NCI-H774 (cell line): ENCODE measurements at regions not wholly inside any gene's neighbourhood (a gene's known extent, or its start where the extent isn't known, plus 50 kb on each side); places are given as distances from the start of the nearest gene placed in this dataset.
"Not testable (repeated sequence)": the region's sequence is repeated elsewhere in the genome, so short reads cannot be mapped to it uniquely, and the experiment has no call there.

ENCODE experiments used
- DNase-seq: peaks from one replicate; lab custom pipeline; 2025; lab: John Stamatoyannopoulos, UW

DNA sequence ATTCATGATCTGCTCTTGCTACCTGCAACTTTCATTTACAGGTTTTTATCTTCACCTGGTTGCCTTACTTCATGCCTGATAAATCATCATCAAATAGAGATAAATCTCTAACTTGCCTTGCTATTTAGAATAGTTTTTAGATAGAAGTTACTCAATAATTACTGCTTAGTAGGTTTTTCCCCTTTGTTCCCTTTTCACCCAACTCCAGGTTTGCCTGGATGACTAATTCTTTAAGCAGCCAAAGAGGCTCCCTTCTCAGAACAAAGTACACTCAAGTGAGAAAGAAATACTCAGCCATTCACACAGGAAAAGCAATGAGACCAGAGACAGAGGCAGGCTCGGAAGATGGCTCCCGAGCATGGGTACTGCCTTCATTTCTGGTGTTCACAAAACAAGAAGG lies 268.1 kb upstream of the CRBN start:
- no peak for DNase-seq

DNA sequence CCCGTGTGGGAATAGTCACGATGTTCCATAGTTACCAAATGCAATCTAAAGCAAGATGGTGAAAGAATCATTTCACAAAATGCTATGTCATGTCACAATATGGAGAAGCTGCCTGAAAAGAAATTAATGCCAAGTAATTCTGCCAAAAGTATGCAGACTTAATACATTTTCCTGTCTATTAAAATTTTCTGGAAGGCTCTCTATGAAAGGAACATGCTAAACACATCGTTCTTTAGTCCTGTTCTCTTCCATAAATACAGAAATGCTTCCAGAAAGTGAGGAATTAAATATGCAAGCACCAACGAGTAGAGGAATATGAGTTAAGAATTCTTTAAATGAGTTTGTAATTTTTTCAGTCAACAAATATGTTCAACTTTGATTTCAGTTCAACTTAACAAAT lies 266.8 kb upstream of the CRBN start:
- DNase-seq: no peak

DNA sequence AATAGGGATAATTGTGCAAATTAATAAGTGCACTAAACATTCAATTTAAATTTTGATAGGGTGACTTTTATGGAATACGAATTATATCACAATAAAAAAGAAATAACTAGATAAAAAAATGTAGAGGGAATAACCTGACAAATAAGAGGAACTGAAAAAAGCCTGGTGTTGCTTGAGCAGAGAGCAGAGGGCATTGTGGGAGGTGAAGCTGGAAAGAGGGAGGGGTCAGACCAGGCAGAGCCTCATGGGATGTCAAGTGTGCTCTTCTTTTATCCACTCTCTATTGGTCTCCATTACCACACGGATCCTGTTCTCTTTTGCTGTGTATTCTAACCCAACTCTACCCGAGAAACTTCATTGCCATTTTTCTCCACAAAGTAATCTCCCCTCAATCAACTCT lies 264.0 kb upstream of the CRBN start:
- DNase-seq: no peak

DNA sequence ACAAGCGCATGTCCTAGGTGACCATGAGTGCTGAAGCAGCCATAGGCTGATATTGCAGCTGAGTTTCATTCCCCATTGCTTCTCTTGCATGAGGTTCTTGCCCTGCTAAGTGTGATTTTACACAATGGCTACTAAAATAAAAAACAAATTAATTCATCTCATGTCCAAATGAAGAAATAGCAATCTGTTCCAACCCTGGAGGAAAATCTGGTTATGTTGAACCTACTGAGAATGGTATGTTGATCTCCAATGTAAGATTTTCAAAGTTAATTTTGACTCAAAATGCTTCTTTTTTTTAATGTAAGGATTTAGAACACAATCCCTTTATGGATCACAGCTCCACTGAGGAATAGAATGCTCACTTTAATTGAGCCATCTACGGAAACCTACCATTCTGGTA lies 254.2 kb upstream of the CRBN start:
- DNase-seq: no peak

DNA sequence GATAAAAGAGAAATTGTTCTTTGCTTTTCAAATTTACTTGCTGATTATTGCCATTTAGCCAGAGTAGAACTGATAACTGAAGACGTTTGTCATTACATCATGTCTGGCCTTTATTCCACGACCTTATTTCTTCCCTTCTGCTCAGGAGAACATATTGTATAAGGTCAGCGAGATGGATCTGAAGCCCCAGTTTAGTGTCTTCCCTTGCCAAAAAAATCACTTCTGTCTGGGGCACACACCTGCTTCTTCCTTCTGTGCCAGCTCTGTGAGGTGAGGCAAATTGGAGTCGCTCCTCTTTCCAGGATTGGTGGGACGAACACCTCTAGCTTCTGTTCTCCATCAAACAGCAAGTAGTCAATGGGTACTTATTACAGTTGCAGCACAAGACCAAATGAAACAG lies 250.3 kb upstream of the CRBN start:
- DNase-seq: no peak

DNA sequence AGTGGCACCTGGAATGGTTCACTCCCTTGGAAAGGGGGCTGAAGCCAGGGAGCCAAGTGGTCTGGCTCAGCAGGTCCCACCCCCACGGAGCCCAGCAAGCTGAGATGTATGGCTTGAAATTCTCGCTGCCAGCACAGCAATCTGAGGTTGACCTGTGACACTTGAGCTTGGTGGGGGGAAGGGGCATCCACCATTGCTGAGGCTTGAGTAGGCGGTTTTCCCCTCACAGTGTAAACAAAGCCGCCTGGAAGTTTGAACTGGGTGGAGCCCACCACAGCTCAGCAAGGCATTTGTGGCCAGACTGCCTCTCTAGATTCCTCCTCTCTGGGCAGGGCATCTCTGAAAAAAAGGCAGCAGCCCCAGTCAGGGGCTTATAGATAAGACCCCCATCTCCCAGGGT lies 228.2 kb upstream of the CRBN start:
- not testable (repeated sequence) for DNase-seq

DNA sequence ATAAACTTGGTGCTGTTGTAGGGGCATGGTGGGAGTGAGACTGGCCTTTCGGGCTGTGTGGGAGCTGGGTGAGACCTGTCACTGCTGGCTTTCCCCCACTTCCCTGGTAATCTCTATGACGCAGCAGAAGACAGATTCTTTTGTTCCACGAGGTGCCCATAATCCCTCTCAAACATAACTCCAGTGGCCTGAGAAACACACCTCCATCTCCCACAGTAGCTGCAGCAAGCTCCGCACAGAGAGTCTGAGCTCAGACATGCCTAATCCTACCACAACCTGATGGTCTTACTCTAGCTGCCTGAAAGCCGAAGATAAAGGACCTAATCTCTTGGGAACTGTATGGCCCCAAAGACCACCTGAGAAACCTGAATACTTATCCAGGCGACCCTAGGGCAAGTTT lies 225.6 kb upstream of the CRBN start:
- no peak for DNase-seq

DNA sequence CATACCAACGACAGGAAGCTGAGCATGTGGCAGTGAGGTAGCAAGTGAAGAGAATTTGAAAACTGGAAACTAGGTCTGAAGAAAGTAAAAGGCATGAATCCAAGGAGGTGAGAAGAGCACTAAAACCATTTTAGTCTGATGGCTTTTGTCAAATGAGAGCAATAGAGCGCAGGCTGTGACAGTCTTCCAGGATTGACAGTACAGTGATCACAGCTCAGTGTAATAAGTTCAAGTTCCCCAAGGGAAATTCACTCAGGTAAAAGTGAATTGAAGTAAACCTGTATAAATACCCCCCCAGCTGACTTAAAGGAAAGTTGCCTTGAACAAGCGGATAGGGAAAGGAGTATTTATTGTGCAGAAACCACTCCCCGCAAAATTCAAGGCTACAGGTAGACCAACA lies 224.2 kb upstream of the CRBN start:
- DNase-seq: no peak

DNA sequence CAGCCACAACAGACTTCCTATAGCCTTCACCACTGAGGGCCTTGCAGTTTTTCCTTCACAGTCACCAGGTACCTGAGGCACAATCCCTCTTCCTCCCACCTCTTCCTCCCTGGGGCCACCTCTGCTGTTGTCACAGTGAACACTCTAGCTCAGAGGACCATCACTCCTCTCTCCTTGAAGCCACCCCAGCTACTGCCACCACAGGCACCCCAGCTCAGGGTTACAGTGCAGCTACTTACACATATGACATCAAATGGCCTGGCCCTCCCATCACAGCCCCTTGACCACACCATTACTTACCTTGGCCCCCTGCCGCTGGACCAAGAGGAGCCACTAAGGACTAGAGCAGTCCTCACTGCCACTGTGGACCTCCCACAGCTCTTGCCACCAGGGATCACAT lies 213.5 kb upstream of the CRBN start:
- DNase-seq: no peak

DNA sequence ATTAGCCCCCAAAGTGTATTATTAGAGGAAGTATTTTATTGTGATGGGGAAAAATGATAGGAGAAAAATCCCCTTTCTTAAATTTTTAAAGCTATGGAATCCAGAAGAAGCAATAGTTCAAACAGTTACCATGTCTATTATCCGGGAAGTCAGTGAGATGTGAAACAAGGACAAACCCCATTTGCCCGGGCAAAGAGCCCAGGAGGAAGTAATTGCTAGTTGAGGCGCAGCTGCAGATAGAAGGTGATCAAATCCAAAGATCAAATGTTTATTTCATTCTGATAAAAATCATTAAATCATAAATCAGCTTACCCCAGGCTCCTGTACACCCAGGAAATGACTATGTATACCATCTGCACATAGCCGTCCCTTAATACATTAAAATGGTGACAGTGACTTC lies 204.0 kb upstream of the CRBN start:
- no peak for DNase-seq

DNA sequence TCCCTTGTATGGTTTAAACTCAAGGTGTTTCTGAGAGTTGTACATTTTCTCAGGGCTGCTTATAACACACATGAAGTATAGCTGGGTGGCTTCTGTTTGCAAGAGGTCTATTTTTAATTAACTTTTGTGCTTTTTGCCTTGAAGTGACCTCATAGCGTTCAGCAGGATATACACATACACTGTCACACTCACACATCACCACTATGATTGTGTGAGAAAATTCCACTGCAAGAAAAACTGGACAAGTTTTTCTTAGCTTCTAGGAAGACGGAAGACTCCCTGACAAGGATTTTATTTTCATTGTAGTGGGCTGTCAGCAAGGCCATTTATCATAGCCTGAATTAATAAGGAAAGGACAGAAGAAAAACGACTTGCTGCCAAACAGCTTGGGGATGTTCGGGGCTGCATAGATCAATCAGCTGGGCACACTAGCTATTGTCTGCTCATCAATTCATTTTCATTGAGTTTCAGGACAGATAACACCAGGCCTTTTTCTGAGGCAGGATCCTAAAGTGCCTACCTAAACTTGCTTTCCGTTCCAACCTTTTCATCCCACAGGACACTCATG lies 192.8 kb upstream of the CRBN start:
- DNase-seq: no peak

DNA sequence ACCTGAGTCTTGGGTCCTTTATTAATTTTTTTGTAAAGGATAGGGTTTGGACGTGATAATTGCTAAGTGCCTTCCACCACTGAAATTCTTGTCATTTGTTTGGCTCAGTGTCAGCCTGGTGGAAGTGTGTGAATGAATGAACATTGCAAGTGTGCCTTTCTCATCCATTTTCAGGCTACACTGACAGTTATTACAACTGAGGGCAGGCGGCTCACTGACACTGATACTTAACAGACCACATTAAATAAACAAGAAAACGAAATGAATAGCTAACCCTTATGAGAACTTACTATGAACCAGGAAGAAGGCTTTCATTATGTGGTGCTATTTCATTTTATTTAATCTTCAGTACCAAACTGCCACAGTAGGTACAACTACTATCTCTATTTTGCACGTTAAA lies 188.8 kb upstream of the CRBN start:
- DNase-seq: no peak

DNA sequence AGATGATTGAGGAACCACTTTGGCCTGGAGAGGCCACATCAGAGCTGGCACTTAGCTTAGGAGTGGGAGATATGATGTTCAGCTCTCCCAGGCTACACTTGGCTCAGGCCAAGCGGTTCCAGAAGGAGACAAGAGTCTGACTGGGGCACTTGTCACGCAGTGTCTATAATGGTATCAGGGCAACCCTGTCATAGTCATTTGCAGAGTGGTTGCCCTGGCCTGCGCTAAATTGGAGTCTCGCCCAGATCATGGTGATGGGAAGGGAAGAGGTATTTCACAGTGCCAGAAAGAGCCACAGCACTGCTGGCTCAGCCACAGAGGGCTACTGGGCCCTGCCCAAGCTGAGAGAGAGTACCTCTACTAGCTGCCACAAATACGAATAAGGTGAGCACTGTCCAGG lies 186.9 kb upstream of the CRBN start:
- no peak for DNase-seq

DNA sequence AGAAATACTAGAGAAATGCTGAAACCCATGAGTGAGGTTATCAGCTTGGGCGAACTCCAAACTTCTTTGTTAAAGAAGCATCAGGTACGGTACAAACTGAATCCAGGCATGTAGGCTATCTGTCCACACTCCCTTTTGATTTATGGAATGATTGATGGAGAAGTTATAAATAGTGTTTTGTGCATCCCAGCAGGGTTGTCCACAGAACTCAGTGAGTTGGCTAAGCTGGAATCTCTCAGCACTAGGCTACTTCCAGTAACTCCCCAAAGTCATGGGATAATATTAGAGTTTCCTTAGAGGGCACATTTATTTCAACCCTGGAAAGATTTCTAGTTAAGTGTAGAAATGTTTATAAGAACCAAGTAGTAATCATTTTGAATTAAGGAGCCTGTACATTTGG lies 186.2 kb upstream of the CRBN start:
- no peak for DNase-seq

DNA sequence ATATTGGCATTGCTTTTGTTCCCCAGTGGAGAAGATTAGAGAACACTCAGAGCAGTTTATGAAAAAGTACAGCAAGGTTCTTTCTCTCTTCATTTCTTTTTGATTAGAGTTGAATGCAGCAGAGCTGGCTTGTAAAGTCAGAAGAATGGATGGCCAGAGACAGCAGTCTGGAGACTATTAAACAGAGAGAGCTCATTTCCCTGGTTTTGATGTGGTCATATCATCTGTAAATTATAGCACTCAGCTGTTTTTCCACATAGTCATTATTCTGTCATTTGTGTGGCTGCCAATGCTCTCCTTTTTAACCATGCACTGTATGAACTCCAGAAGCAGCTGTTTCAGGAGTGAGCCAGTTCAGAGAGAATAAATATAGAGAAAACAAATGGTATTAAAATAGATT lies 177.4 kb upstream of the CRBN start:
- no peak for DNase-seq

DNA sequence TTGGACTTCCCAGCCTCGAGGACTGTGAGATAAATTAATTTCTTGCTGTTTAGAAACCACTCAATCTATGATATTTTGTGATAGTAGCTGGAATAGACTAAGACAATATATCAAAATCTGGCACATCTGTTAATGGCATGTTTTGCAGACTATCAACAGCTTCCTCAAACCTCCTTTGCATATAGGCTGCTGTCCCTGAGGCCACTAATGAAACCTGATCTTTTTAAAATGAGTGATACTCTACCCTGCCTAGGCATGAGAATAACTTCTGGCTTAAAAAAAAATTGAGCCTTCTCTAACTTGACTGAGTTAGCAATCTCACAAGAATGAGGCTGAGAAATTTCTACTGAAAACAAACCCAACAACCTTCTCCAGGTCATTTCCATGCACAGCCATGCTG lies 176.0 kb upstream of the CRBN start:
- DNase-seq: no peak

DNA sequence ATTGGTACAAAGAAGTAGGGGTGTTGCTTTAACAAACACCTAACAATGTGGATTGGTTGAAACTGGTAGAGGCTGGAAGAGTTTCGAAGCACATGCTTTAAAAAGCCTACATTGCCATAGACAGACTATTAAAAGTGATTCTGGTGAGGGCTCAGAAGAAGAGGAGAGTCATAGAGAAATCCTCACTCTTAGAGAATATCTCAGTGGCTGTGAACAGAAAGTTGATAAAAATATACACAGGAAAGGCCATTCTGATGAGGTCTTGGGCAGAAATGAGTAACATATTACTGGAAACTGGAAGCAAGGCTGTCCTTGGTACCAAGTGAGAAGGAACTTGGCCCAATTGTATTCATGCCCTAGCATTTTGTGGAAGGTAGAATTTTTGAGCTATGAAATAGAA lies 173.7 kb upstream of the CRBN start:
- no peak for DNase-seq

DNA sequence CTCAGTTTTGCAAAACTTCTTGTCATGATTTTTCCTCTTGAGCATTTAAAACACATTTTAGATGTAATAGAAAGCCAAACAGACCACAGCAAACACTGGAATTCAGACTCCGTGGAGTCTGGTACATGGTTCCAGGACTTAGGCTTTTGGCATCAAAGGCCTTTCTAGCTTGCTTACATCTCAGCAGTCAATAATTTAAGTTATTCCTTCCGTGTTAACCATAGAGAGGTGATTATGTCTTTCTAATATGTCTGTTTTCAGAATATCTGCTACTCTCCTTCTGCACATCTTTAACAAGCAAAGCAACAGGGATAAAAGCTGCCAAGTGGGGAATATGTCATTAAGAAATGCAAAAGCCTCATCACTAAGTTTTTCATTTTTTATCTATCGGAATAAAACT lies 171.7 kb upstream of the CRBN start:
- DNase-seq: no peak

DNA sequence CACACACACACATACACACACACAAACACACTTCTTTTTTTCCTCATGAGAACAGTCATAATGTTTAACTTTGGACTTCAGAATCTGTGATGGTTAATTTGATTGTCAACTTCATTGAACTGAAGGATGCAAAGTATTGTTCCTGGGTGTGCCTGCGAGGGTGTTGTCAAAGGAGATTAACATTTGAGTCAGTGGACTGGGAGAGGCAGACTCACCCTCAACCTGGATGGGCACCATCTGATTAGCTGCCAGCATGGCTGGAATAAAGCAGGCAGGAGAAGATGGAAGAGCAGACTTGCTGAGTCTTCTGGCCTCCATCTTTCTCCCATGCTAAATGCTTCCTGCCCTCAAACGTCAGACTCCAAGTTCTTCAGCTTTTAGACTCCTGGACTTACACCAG lies 167.6 kb upstream of the CRBN start:
- DNase-seq: not testable (repeated sequence)

DNA sequence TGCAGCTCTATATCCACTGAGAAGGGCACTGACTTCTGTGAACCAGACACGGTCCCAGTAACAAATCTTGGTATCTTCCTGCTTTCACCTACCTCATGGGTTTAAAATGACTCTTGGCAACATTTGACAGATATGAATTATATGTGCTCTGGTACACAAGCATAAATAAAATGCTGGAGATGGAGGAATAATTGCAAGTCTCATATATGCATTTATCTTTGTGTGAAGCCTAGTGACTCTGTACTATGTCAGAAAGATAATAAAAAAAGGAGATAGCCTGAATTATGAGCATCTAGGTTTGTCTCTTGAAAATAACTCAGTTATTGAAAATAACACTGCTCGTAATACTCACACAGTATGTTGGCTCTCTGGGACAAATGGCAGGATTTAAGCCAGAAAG lies 167.1 kb upstream of the CRBN start:
- DNase-seq: no peak

DNA sequence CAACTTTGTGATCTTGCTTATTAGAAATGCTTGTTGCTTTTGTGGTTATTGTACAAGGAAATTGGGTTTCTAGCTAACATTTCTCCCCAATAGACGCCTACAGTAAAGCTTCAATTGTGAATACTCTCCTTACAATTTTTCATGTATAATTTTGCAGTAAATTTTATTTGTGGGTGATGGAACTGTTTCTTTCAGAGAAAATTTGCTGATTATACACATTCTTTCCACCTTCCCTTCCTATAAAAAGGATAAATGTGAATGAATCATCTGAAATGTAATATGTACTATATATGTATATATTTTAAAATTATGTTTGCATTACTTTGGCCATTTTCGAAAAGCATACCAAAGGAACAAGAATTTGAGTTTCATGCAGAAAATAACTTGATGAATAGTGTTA lies 162.7 kb upstream of the CRBN start:
- no peak for DNase-seq

DNA sequence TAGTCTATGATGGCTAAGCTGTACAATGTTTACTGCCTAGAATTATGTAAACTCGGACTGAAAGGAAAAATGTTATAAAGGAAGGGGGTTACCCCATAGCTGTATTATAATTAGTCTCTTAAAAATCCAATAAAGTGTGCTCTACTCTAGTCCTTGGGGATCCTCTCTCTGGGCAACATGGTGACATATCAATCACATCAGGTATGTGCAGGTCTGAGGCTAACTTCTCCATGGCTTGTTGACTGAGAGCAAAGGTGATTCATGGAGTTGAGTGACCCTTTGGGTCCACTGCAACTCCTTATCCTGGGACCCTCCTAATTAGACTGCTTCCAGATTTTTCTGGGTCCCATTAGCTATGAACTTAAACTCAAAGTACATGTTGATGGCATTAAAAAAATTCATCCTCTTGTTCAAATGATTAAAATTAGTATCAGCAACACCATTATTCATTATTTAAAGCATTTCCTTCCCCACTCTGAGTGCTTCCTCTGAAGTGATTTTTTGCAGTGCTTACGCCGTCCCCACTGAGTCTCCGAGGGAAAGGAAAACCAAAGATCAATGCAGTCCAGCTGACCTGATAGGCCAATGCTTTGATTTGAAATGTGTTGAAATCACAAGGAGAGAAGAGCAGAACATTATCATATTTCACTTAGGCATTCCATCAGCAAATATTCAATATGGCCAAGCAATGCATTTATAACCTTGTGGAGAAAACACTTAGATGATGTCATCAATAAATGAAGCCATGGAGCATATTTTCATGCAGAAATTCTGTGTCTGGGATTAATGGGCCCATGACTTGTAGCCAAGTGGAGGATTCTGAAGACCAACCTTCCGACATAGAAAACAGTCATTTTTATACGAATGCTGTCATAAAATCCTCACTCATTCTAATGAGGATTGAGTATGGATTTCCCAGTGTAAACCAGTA lies 161.7 kb upstream of the CRBN start:
- DNase-seq: no peak

DNA sequence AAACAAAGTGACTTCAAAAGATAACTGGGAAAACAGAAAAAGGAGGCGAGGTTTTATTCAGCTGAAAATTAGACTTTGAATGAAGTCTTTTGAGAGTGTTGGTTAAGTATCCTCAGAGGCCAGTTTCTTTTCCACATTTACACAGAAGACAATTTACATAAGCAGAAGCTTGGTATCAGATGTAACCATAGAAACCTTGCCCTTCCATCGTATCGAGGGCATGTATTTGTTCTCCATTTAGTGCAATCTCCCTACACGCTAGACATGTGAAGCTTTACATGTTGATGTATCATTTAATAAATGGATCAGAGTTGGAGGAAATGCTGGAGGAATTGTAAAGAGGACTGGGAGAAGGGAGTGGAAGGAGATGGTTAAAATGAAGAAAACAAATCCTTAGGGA lies 161.0 kb upstream of the CRBN start:
- DNase-seq: no peak

DNA sequence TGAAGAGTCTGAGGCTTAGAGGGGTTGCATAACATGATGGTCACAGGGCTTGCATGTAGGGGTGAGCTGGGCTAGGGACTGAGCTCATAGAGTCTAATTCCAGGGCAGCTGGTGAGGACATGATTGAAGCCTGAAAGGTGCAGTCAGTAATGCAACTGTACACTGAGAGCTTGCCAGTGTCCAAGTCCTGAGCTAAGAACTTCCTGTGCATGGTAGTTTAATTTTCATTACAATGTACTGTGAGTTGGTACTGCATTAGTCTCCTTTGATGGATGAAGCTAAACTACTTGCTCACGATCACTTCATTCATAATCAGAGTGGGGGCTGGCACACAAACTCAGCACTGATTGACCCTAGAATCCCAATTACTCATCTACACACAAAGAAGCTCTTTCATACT lies 156.4 kb upstream of the CRBN start:
- no peak for DNase-seq
